Left cardiac atrium (tissue), 4 donors: ENCODE measurements at regions not wholly inside any gene's neighbourhood (a gene's known extent, or its start where the extent isn't known, plus 50 kb on each side); places are given as distances from the start of the nearest gene placed in this dataset.

Experiments used
- ATAC-seq, 2 donors: fragments of 200-7000 bp; cut with Tn5 transposase; one replicate each; pipeline ENCODE4 v1.9.1; 2020; ENCODE audit warnings: mild to moderate bottlenecking in 2 of 2, moderate library complexity in 2 of 2
- DNase-seq: peaks from one replicate; pipeline ENCODE4 v3.0.0-alpha.2; 2020
- intact Hi-C, 2 donors: fragments of 100-400 bp; cut with DNase I; formaldehyde crosslinking; loops; one replicate each; pipeline versions ENCODE4 v1.14.1 to v1.15.1; 2022 to 2023
- donor health status: DM: no; HTN: yes; CAD: no.
- donor health status: DM: no; HTN: yes; CAD: no; lungs with severe emphysema.
- donor health status: DM: yes; HTN: yes; CAD: no.
- donor health status: Dilated cardiomyopathy.

DNA sequence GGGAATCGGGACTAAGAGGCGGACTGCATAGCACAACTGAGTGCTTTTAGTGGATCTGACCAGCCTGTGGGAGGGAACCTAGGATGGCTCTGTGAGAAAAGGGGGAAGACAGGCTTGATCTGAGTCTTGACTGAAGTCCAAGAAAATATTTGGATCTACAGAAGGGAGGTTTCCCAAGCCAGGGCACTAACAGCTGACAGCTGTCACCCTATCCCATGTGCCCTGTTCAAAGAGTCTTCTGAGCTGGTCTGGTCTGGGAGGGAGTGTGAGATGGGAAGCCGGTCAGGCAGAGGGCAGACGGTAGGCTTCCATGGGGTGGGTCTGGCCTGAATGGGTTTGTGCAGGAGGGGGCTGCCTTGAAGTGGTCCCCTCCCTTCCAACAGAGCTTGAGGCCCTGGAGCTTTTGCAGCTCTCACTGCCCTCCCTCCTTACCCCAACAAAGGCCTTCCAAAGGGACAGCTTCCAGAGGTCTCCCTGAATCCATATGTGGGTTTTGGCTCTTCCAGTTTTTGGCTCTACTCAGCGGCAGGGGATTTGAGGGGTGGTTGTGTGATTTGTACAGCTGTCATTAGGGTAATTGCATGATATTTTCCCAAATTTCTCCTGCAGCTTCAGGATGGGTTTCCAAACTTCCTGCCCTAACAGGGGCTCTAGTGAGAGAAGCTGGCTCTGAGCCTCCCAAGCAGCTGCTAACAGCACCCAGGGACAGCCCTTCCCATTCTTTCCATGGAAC is 643.7 kb downstream of the BCOR start:
- DNase-seq: no peak
- intact Hi-C loops: no loop called here
- peak; percentile 38 to 41 for ATAC-seq

- ATAC-seq: no peak
- intact Hi-C loops: no loop called here
- no peak for DNase-seq
Observed at GRCh38 chrX:39456894-39457604, 640.7 kb downstream of the BCOR start.

DNA sequence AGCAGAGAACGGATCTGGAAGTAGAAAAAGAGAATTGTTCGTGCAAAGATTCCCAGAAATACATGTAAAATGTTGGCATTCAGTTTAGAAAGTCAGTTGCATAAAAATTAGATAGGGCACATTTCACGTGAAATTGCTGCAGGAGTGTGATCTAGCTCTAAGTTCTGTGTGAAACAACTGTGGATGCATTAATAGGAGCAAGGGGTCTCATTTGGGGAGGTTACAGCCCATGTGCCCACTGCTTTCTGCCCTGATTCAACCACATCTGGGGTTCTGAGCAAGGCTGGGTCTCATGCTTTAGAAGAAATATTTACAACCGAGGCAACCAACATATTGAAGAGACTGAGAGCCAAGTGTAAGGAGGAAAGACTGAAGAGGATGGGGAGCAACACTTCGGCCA is 639.0 kb downstream of the BCOR start:
- DNase-seq (no peak), ATAC-seq (no peak)
- intact Hi-C loops: no loop called here

- intact Hi-C loops: no loop called here
- no peak for DNase-seq
- no peak for ATAC-seq
Observed at GRCh38 chrX:39459204-39459603, 638.6 kb downstream of the BCOR start.

GRCh38 chrX:39459952-39460351 is 637.8 kb downstream of the BCOR start:
- ATAC-seq: no peak

GRCh38 chrX:39460499-39460898 is 637.3 kb downstream of the BCOR start:
- intact Hi-C loops: no loop called here
- ATAC-seq: no peak

More at GRCh38 chrX:39459952-39460351, 637.8 kb downstream of the BCOR start:
- DNase-seq: no peak
- intact Hi-C loops: no loop called here

DNA sequence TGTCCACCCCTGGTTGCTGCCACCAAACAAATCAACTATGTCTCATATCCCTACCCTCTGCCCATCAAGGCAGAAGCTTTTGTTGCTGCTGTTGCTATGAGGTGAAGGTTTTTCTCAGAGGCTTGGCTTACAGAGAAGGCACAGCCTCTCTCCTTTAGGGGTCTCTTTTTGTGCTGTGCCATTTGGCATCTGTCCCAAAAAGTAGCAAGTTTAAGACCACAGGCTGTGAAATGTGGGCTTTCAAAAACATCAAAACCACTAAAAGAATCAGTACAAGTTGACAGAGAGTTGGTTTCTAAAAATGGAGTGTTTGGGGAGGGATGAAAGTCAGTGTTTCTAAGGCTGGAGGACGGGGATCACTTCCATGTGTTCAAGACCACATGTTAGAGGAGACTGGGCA is 634.9 kb downstream of the BCOR start:
- ATAC-seq (no peak), DNase-seq (no peak)
- intact Hi-C loops: no loop called here

More at GRCh38 chrX:39460499-39460898, 637.3 kb downstream of the BCOR start:
- DNase-seq: no peak

DNA sequence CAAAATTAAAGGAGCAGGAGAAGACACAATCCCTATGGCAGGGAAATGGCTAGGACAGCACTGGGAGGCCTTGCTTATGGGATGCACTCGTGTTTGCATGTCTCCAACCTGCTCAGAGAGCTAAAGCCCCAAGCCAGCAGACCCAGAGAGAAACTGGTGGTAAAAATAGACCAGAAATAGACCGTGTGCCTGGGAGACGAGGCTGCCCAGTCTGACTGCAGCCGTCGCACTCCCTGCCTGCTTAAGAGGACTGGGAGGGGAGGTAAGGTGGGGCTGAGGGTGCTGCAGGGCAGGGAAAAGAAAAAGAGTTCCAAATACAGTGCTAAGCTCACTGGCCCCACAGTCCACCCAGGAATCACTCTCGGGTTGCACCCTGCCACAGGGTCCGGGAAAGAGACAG is 633.5 kb downstream of the BCOR start:
- no peak for DNase-seq
- ATAC-seq: no peak
- intact Hi-C loops: no loop called here

DNA sequence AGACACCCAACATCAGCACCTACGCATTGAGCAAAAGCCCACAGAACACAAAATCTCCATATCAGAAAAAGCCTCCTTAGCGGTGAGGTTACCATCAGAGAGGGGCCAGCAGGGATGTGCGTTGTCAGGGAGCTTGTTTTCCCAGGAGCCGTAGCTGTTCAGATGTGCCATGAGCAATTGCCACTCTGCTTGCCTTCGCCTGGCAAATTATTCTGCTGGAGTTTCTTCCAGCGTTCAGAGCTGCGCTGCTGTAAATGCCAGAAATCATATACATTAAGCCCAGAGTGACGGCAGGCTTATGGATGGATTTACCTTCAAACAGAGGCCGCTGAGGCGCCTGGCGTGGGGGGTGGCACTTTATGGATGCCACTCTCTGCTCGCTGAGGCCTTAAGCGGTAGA is 632.3 kb downstream of the BCOR start:
- intact Hi-C loops: no loop called here
- DNase-seq (no peak), ATAC-seq (no peak)

- ATAC-seq (no peak), DNase-seq (no peak)
- intact Hi-C loops: no loop called here
Observed at GRCh38 chrX:39465906-39466305, 631.9 kb downstream of the BCOR start.

- ATAC-seq (no peak), DNase-seq (no peak)
- intact Hi-C loops: no loop called here
Observed at GRCh38 chrX:39469126-39469525, 628.6 kb downstream of the BCOR start.

DNA sequence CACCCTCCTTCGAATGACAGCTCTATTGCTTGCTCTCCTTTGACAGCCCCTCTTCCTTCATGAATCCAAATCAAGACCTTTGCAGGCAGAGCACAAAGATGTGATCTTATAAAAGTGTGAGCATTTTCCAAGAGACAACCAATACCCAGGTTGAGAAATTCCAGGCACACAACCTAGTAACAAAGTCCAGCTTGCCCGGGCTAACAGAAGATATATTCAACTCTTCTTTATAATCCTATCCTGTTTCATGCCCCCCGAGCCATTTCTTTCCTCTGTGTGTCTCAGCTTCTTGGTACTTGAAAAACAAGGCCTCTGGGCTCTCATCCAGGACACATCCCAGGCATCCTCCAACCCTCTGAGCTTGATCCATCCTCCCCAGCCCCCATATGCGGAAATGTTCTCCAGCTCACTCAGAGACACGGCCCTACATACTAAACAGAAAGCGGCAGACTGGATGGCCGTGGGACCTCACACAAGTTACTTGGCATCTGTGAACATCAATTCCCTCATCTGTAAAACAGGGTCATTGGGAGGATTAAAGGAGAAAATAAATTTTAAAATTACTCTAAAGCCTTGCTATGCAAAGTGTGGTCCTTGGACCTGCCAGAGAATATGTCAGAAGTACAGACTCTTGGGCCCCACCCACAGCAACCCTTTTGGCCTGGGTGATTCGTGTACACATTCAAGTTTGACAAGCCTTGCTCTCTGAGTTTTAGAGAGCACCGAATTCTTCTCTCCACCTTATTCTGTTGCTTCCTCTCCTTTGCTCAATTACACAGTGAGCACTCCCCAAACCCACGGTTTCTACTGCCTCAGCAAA is 627.0 kb downstream of the BCOR start:
- intact Hi-C loops: no loop called here
- peak; percentile 31 for DNase-seq
- ATAC-seq: peak; percentile 53 to 65

DNA sequence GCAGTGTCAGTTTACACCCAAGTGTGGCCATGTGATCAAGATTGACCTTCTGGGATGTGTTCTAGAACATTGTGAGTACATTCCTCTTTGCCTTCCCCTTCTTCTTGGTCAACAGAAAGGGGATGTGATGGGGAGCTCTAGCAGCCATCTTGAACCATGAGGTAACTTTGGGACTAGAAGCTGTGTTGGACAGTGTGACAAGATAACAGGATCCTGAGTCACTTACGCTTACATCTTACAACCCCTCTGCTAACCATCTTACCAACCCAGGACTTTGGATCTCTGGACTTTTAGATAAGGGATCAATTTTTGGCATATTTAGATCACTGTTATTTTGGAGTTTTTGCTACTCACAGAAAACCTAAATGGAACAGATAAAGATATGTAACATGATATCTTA is 625.6 kb downstream of the BCOR start:
- intact Hi-C loops: no loop called here
- no peak for ATAC-seq
- no peak for DNase-seq

DNA sequence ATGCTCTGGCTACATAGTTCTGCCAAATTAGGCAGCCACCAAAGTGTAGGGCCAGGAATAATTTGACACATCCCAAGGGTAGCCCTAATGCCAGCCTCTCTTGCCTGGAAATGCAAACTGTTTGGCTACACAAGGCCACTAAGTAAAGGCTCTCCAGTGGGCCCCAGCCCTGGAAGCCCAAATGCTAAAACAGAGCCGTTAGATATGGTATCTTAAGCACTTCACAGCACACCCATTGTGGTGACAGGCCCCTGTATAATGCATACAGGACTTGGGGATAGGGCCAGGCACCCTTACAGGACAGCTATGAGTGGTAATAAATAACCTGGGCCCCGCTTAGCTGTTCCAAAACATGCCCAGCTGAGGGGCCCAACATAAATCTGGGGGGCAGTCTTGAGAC is 623.9 kb downstream of the BCOR start:
- ATAC-seq: peak; percentile 13 to 28

GRCh38 chrX:39475372-39475771 is 622.4 kb downstream of the BCOR start:
- no peak for DNase-seq
- intact Hi-C loops: no loop called here
- no peak for ATAC-seq

More for the DNA sequence above, 623.9 kb downstream of the BCOR start:
- no peak for DNase-seq
- intact Hi-C loops: no loop called here

DNA sequence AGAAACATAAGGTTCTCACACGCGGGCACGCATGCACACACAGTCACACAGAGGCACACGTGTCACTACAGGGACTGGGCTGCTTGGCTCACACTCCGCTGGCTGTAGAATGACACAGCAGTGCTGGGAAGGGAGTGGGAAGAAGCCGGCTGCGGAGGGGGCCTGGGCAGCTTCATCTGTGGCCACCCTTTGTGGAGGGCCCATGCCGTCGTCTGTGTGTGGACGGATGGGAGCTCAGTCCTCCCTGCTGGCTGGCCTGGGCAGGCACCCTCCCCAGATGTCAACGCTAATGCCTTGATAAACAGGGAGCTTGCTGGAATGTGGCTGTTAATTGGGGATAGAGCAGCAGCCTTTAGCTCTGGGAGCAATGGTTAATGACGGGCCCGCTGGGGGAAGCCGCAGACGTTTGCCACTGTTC is 621.1 kb downstream of the BCOR start:
- ATAC-seq (peak; percentile 48 to 58), DNase-seq (peak; percentile 27)
- intact Hi-C loops: no loop called here

GRCh38 chrX:39477031-39477761 is 620.6 kb downstream of the BCOR start:
- ATAC-seq (peak; percentile 29 to 54), DNase-seq (no peak)
- intact Hi-C loops: no loop called here

DNA sequence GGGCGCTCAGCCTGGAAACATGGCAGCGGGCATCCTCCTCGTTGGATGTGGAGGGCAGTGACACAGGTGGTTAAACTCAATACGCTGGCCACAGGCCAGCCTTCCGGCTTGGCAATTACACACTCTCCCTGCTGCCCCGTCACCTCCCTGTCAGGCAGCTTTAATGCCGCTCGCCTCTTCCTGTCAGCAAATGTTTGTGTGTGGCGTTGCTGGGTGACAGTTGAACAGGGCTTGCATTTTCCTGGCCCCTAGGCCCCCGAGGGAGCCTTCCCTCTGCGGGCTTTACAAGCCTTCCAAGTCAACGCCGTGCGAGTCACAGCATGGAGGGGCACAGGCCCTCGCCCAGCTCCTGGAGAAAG is 620.0 kb downstream of the BCOR start:
- intact Hi-C loops: no loop called here
- ATAC-seq (peak; percentile 58 to 88), DNase-seq (peak; percentile 75)

DNA sequence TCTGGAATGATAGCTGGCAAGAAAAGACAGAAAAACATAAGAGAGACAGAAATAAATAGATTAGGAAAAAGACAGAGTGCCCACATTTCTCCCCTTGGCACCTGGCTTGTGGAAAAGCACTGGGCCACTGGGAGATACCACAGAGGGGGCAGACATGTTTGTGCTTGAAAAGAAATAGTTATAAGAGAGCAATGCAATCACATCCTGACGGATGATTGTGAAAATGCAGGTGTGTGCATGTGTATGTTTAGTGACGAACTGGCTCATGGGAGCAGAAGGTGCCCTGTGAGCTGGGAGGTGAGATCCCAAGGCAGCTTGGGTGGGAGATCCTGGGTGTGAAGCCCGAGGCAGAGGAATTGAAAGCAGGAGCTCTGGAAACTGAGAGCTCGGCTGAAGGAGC is 617.9 kb downstream of the BCOR start:
- ATAC-seq: no peak
- no peak for DNase-seq
- intact Hi-C loops: no loop called here
